RPMI8226 (cell line): ENCODE measurements at regions not wholly inside any gene's neighbourhood (a gene's known extent, or its start where the extent isn't known, plus 50 kb on each side); places are given as distances from the start of the nearest gene placed in this dataset.
"Not testable (repeated sequence)": the region's sequence is repeated elsewhere in the genome, so short reads cannot be mapped to it uniquely, and the experiment has no call there.

ENCODE experiments used
- DNase-seq: peaks from one replicate; pipeline ENCODE4 v3.0.0-alpha.2; 2015

- no peak for DNase-seq
These were observed 189.6 kb upstream of the PTGFR start for GRCh38 chr1:78301141-78301540.

GRCh38 chr1:78303620-78304019 lies 187.2 kb upstream of the PTGFR start:
- no peak for DNase-seq

GRCh38 chr1:78304341-78304740 lies 186.4 kb upstream of the PTGFR start:
- DNase-seq, result no peak

GRCh38 chr1:78304761-78305160 lies 186.0 kb upstream of the PTGFR start:
- no peak for DNase-seq

GRCh38 chr1:78310261-78310660 lies 180.5 kb upstream of the PTGFR start:
- DNase-seq, result not testable (repeated sequence)

- no peak for DNase-seq
These were observed 172.8 kb upstream of the PTGFR start for GRCh38 chr1:78318011-78318410.

- DNase-seq, result no peak
These were observed 171.2 kb upstream of the PTGFR start for GRCh38 chr1:78319603-78320002.

- DNase-seq, result no peak
These were observed 167.7 kb upstream of the PTGFR start for GRCh38 chr1:78322928-78323680.

GRCh38 chr1:78325293-78325692 lies 165.5 kb upstream of the PTGFR start:
- no peak for DNase-seq

GRCh38 chr1:78329475-78329874 lies 161.3 kb upstream of the PTGFR start:
- no peak for DNase-seq

- DNase-seq, result no peak
These were observed 159.0 kb upstream of the PTGFR start for GRCh38 chr1:78331799-78332198.

GRCh38 chr1:78333502-78333901 lies 157.3 kb upstream of the PTGFR start:
- peak; percentile 16 for DNase-seq

- no peak for DNase-seq
These were observed 156.7 kb upstream of the PTGFR start for GRCh38 chr1:78334114-78334513.

GRCh38 chr1:78334952-78335351 lies 155.8 kb upstream of the PTGFR start:
- DNase-seq, result no peak

GRCh38 chr1:78336751-78337150 lies 154.0 kb upstream of the PTGFR start:
- not testable (repeated sequence) for DNase-seq

GRCh38 chr1:78339490-78339889 lies 151.3 kb upstream of the PTGFR start:
- no peak for DNase-seq

GRCh38 chr1:78340006-78340405 lies 150.8 kb upstream of the PTGFR start:
- DNase-seq, result no peak

- no peak for DNase-seq
These were observed 142.1 kb upstream of the PTGFR start for GRCh38 chr1:78348496-78349284.

GRCh38 chr1:78351551-78352216 lies 139.1 kb upstream of the PTGFR start:
- DNase-seq, result no peak

- no peak for DNase-seq
These were observed 135.1 kb upstream of the PTGFR start for GRCh38 chr1:78355656-78356055.

- DNase-seq, result no peak
These were observed 132.6 kb upstream of the PTGFR start for GRCh38 chr1:78358165-78358564.

GRCh38 chr1:78359666-78360065 lies 131.1 kb upstream of the PTGFR start:
- no peak for DNase-seq

GRCh38 chr1:78360584-78360983 lies 130.2 kb upstream of the PTGFR start:
- no peak for DNase-seq

GRCh38 chr1:78367700-78368099 lies 123.1 kb upstream of the PTGFR start:
- no peak for DNase-seq
